Panc1 (cell line): ENCODE measurements at regions not wholly inside any gene's neighbourhood (a gene's known extent, or its start where the extent isn't known, plus 50 kb on each side); places are given as distances from the start of the nearest gene placed in this dataset.

ENCODE experiments used
- ATAC-seq: fragments of 200-7000 bp; cut with Tn5 transposase; 2 replicates; pipeline ENCODE4 v1.9.1; 2020; ENCODE audit warnings: mild to moderate bottlenecking, moderate library complexity
- BruUV-seq: library from RNA; stranded (reverse); fragments of 400-500 nt; replicated peaks from 2 replicates; lab custom pipeline; 2021; lab: Mats Ljungman, UMichigan
- CTCF ChIA-PET: fragments of 300-600 bp; sonication (Branson Sonifier 250); formaldehyde crosslinking; loops from one replicate; lab custom pipeline; 2022; ENCODE audit warnings: antibody characterized with exemption; lab: Charles Lee
- POLR2A ChIA-PET: fragments of 300-600 bp; sonication (Branson Sonifier 250); formaldehyde crosslinking; loops from one replicate; lab custom pipeline; 2022; ENCODE audit warnings: antibody characterized with exemption; lab: Charles Lee
- DNase-seq: peaks from one replicate; pipeline ENCODE4 v3.0.0-alpha.2; 2010; ENCODE audit warnings: low read depth, low spot score
- H3K27ac ChIP-seq: 2 replicates; pipeline ENCODE4 v1.5.1; 2011; ENCODE audit warnings: mild to moderate bottlenecking, low read length, inconsistent platforms
- H3K27me3 ChIP-seq: fragments of 200-500 bp; sonication (Bioruptor generic); 2 replicates; pipeline ENCODE4 v1.6.0; 2014; ENCODE audit warnings: low read length, inconsistent platforms; ENCODE audit not compliant: control insufficient read depth, insufficient read depth
- H3K36me3 ChIP-seq: fragments of 200-500 bp; sonication (Bioruptor generic); 2 replicates; pipeline ENCODE4 v1.5.1; 2014; ENCODE audit warnings: inconsistent platforms, mild to moderate bottlenecking, low read length, moderate library complexity; ENCODE audit not compliant: control insufficient read depth, insufficient read depth
- H3K4me1 ChIP-seq: 2 replicates; pipeline ENCODE4 v1.5.1; 2011; ENCODE audit warnings: inconsistent platforms, mild to moderate bottlenecking, low read length, moderate library complexity; ENCODE audit not compliant: control insufficient read depth, insufficient read depth
- H3K4me3 ChIP-seq, 2 experiments: 2 replicates each; pipeline ENCODE4 v1.5.1; 2011 to 2012; ENCODE audit warnings: low read depth in 2 of 2, low read length in 2 of 2, mild to moderate bottlenecking in 2 of 2, inconsistent platforms in 1 of 2, moderate library complexity in 1 of 2
- H3K9me3 ChIP-seq: fragments of 200-500 bp; sonication (Bioruptor generic); 2 replicates; pipeline ENCODE4 v1.5.1; 2014; ENCODE audit warnings: low read depth, mild to moderate bottlenecking, inconsistent platforms, low read length, moderate library complexity; ENCODE audit not compliant: control insufficient read depth, insufficient read depth
- POLR2AphosphoS5 ChIP-seq: IDR thresholded peaks from 2 replicates; pipeline ENCODE4 v1.6.1; 2012; ENCODE audit warnings: mild to moderate bottlenecking, low read depth, low read length, moderate library complexity
- SIN3A ChIP-seq: IDR thresholded peaks from 2 replicates; pipeline ENCODE4 v1.6.1; 2012; ENCODE audit warnings: low read depth, mild to moderate bottlenecking, low read length, moderate library complexity, borderline replicate concordance; ENCODE audit not compliant: insufficient read depth
- TCF7L2 ChIP-seq: IDR thresholded peaks from 2 replicates; pipeline ENCODE4 v1.6.1; 2011; ENCODE audit warnings: mild to moderate bottlenecking, low read depth, low read length, inconsistent platforms
- in situ Hi-C: cut with HindIII; loops from 2 replicates; pipeline ENCODE4 v1.10.0; 2016; ENCODE audit warnings: low sequenced_read_pairs, low pct_unique_long_range_greater_than_20kb
- intact Hi-C: fragments of 100-400 bp; cut with micrococcal nuclease; formaldehyde crosslinking; loops from one replicate; pipeline ENCODE4 v1.10.0; 2022; ENCODE audit not compliant: unreplicated experiment
- TF ChIP-seq, protein P1 (sequence below), 2 experiments: IDR thresholded peaks; 2 replicates each; pipeline ENCODE4 v1.6.1; 2011 to 2012; ENCODE audit warnings: low read depth in 2 of 2, control low read depth in 1 of 2, low read length in 1 of 2, mild to moderate bottlenecking in 1 of 2, moderate library complexity in 1 of 2; ENCODE audit not compliant: insufficient read depth in 1 of 2
- TF ChIP-seq, protein P2 (sequence below): fragments of 450-650 bp; IDR thresholded peaks from 2 replicates; pipeline ENCODE4 v1.5.1; 2017; ENCODE audit warnings: mild to moderate bottlenecking

DNA sequence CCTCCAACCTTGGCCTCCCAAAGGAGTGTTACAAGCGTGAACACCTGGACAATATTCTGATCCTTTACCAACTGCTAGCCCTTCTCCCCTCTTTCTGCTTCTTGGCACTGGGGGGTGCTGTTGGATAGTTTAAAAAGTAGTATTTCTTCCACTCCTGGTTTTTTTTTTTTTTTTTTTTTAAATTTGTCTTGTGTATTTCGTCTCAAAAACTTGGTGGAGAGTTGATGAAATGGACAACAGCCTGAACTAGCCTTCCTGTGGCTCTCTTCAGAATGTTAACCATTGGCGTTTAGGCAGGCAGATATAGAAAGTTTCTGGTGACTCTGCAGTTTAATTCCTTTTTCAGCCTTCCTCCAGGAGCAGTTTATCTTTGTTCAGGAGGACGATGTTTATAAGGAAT, 69.7 kb upstream of the USP24 start:
- Histone ChIP-seq H3K4me1 (peaks cover 3% of the 10 kb centered on the region), H3K27me3 (no peaks in the 10 kb centered on the region), H3K36me3 (no peaks in the 10 kb centered on the region), H3K9me3 (no peaks in the 10 kb centered on the region), H3K27ac (peak overlapping the region; percentile 55; the same call in 1 of the 2 replicates), H3K4me3 (no peak overlapping the region)
- TF ChIP-seq, protein P1, sequence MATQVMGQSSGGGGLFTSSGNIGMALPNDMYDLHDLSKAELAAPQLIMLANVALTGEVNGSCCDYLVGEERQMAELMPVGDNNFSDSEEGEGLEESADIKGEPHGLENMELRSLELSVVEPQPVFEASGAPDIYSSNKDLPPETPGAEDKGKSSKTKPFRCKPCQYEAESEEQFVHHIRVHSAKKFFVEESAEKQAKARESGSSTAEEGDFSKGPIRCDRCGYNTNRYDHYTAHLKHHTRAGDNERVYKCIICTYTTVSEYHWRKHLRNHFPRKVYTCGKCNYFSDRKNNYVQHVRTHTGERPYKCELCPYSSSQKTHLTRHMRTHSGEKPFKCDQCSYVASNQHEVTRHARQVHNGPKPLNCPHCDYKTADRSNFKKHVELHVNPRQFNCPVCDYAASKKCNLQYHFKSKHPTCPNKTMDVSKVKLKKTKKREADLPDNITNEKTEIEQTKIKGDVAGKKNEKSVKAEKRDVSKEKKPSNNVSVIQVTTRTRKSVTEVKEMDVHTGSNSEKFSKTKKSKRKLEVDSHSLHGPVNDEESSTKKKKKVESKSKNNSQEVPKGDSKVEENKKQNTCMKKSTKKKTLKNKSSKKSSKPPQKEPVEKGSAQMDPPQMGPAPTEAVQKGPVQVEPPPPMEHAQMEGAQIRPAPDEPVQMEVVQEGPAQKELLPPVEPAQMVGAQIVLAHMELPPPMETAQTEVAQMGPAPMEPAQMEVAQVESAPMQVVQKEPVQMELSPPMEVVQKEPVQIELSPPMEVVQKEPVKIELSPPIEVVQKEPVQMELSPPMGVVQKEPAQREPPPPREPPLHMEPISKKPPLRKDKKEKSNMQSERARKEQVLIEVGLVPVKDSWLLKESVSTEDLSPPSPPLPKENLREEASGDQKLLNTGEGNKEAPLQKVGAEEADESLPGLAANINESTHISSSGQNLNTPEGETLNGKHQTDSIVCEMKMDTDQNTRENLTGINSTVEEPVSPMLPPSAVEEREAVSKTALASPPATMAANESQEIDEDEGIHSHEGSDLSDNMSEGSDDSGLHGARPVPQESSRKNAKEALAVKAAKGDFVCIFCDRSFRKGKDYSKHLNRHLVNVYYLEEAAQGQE (IDR thresholded peaks at IDR 0.05; ENCODE audit: insufficient read depth in 1 of 2, low read depth in 2 of 2, low read length in 1 of 2): no peak
- TF ChIP-seq, protein P2, sequence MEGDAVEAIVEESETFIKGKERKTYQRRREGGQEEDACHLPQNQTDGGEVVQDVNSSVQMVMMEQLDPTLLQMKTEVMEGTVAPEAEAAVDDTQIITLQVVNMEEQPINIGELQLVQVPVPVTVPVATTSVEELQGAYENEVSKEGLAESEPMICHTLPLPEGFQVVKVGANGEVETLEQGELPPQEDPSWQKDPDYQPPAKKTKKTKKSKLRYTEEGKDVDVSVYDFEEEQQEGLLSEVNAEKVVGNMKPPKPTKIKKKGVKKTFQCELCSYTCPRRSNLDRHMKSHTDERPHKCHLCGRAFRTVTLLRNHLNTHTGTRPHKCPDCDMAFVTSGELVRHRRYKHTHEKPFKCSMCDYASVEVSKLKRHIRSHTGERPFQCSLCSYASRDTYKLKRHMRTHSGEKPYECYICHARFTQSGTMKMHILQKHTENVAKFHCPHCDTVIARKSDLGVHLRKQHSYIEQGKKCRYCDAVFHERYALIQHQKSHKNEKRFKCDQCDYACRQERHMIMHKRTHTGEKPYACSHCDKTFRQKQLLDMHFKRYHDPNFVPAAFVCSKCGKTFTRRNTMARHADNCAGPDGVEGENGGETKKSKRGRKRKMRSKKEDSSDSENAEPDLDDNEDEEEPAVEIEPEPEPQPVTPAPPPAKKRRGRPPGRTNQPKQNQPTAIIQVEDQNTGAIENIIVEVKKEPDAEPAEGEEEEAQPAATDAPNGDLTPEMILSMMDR: peak; percentile 77
- ATAC-seq: peak; percentile 89
- DNase-seq: peak; percentile 39
- in situ Hi-C loops (no loop called here), intact Hi-C loops (loop anchor here (2.0 to 10.0 kb wide), 2 partner anchors 1300 to 1520 kb away; no protein-coding TSS in a partner anchor)
- CTCF ChIA-PET: interaction anchor here (0.7 to 1.2 kb wide), 6 partner anchors 75 to 1536 kb away, joined by 3 to 8 read pairs (median 6); no protein-coding TSS in a partner anchor
- no TSS peak for BruUV-seq
- POLR2A ChIA-PET: no interaction called here

DNA sequence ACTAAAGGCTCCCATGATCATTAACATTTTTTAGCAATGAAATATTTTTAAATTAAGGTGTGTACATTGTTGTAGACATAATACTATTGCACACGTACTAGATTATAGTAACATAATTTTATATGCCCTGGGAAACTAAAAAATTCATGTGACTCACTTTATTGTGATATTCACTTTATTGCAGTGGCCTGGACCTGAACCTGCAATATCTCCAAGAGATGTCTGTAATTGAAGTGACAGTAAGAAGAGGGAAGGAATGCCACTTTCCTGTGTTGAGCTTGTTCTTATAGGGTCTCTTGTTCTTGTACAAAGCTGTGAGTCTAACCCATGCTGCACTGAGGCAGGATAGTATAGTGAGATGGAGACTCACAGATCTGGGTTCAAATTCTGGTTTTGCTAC, 66.9 kb upstream of the USP24 start:
- no peak for TF ChIP-seq SIN3A
- TF ChIP-seq, protein P2: no peak
- TF ChIP-seq, protein P1 (IDR thresholded peaks at IDR 0.05; ENCODE audit: insufficient read depth in 1 of 2, low read depth in 2 of 2, low read length in 1 of 2): no peak
- no peak for TF ChIP-seq POLR2AphosphoS5
- no peak for TF ChIP-seq TCF7L2
- H3K9me3 ChIP-seq: no peaks in the 10 kb centered on the region
- ChIA-PET POLR2A (no interaction called here), CTCF (no interaction called here)
- in situ Hi-C loops: no loop called here
- no peak overlapping the region for H3K4me3 ChIP-seq
- intact Hi-C loops: loop anchor here (10.0 kb wide), 1 partner anchor 1523 kb away; no protein-coding TSS in a partner anchor
- DNase-seq (no peak), ATAC-seq (no peak)
- H3K4me1 ChIP-seq: peaks cover 9% of the 10 kb centered on the region; the same call in 1 of the 2 replicates
- H3K27me3 ChIP-seq: no peaks in the 10 kb centered on the region
- no peak overlapping the region for H3K27ac ChIP-seq
- H3K36me3 ChIP-seq: no peaks in the 10 kb centered on the region
- no TSS peak for BruUV-seq
